GM12801 (cell line): ENCODE measurements at regions not wholly inside any gene's neighbourhood (a gene's known extent, or its start where the extent isn't known, plus 50 kb on each side); places are given as distances from the start of the nearest gene placed in this dataset.

ENCODE experiments used
- CTCF ChIP-seq: IDR thresholded peaks from one replicate; pipeline ENCODE4 v1.5.1; 2011; ENCODE audit warnings: control low read depth; ENCODE audit not compliant: insufficient read length; ENCODE audit errors: extremely low read depth

GRCh38 chr18:45291621-45292615 is 323.4 kb upstream of the SLC14A2 start:
- no peak for TF ChIP-seq CTCF

GRCh38 chr18:45295388-45295787 is 319.9 kb upstream of the SLC14A2 start:
- TF ChIP-seq CTCF, result no peak

- no peak for TF ChIP-seq CTCF
Observed at GRCh38 chr18:45298986-45299385, 316.3 kb upstream of the SLC14A2 start.

- no peak for TF ChIP-seq CTCF
Observed at GRCh38 chr18:45303026-45303425, 312.2 kb upstream of the SLC14A2 start.

- TF ChIP-seq CTCF, result no peak
Observed at GRCh38 chr18:45304558-45304957, 310.7 kb upstream of the SLC14A2 start.

GRCh38 chr18:45312555-45313126 is 302.6 kb upstream of the SLC14A2 start:
- TF ChIP-seq CTCF, result no peak

- no peak for TF ChIP-seq CTCF
Observed at GRCh38 chr18:45316127-45316526, 299.1 kb upstream of the SLC14A2 start.
